H9 (cell line): ENCODE measurements at regions not wholly inside any gene's neighbourhood (a gene's known extent, or its start where the extent isn't known, plus 50 kb on each side); places are given as distances from the start of the nearest gene placed in this dataset.

Source experiments
- DNase-seq: peaks from one replicate; pipeline ENCODE4 v3.0.0-alpha.2; 2017
- H2AFZ ChIP-seq: one replicate; pipeline ENCODE4 v1.6.1; 2013; ENCODE audit warnings: mild to moderate bottlenecking, low read length, control low read depth, moderate library complexity
- H2AK5ac ChIP-seq: 2 replicates; pipeline ENCODE4 v1.6.1; 2013; ENCODE audit warnings: low read length, control low read depth, mixed read lengths; ENCODE audit not compliant: insufficient read length
- H2BK120ac ChIP-seq: one replicate; pipeline ENCODE4 v1.6.1; 2013; ENCODE audit warnings: low read depth, mild to moderate bottlenecking, low read length, control low read depth, inconsistent platforms; ENCODE audit not compliant: poor library complexity, severe bottlenecking
- H2BK12ac ChIP-seq: 2 replicates; pipeline ENCODE4 v1.6.1; 2013; ENCODE audit warnings: low read length, control low read depth, mixed read lengths, low read depth; ENCODE audit not compliant: insufficient read length
- H2BK15ac ChIP-seq: 2 replicates; pipeline ENCODE4 v1.6.1; 2013; ENCODE audit warnings: low read depth, low read length, control low read depth
- H2BK20ac ChIP-seq: one replicate; pipeline ENCODE4 v1.6.1; 2013; ENCODE audit warnings: low read depth, mild to moderate bottlenecking, low read length, control low read depth, inconsistent platforms; ENCODE audit not compliant: poor library complexity, severe bottlenecking
- H2BK5ac ChIP-seq: 2 replicates; pipeline ENCODE4 v1.6.1; 2013; ENCODE audit warnings: low read length, control low read depth, mixed read lengths; ENCODE audit not compliant: insufficient read length
- H3K14ac ChIP-seq: 2 replicates; pipeline ENCODE4 v1.6.1; 2013; ENCODE audit warnings: low read length, control low read depth; ENCODE audit not compliant: insufficient read depth
- H3K18ac ChIP-seq: 2 replicates; pipeline ENCODE4 v1.6.1; 2013; ENCODE audit warnings: low read depth, mild to moderate bottlenecking, mixed read lengths, low read length, control low read depth; ENCODE audit not compliant: insufficient read length
- H3K23ac ChIP-seq: 2 replicates; pipeline ENCODE4 v1.6.1; 2013; ENCODE audit warnings: low read length, control low read depth, mixed read lengths, low read depth; ENCODE audit not compliant: insufficient read length
- H3K23me2 ChIP-seq: 2 replicates; pipeline ENCODE4 v1.6.1; 2013; ENCODE audit warnings: low read depth, mild to moderate bottlenecking, mixed read lengths, low read length, control low read depth; ENCODE audit not compliant: insufficient read length, poor library complexity, severe bottlenecking
- H3K27ac ChIP-seq: 2 replicates; pipeline ENCODE4 v1.5.1; 2013; ENCODE audit warnings: low read length, control low read depth, mixed read lengths, low read depth; ENCODE audit not compliant: insufficient read length
- H3K27me3 ChIP-seq: 2 replicates; pipeline ENCODE4 v1.6.1; 2013; ENCODE audit warnings: low read length, control low read depth, inconsistent platforms; ENCODE audit not compliant: insufficient read depth
- H3K4ac ChIP-seq: 2 replicates; pipeline ENCODE4 v1.6.1; 2013; ENCODE audit warnings: low read depth, mild to moderate bottlenecking, control low read depth, inconsistent platforms, low read length, moderate library complexity
- H3K4me1 ChIP-seq: 2 replicates; pipeline ENCODE4 v1.6.1; 2013; ENCODE audit warnings: low read length, control low read depth, inconsistent platforms; ENCODE audit not compliant: insufficient read depth
- H3K4me2 ChIP-seq: 2 replicates; pipeline ENCODE4 v1.6.1; 2013; ENCODE audit warnings: low read length, control low read depth, mixed read lengths; ENCODE audit not compliant: insufficient read length, insufficient read depth
- H3K56ac ChIP-seq: 2 replicates; pipeline ENCODE4 v1.6.1; 2013; ENCODE audit warnings: low read depth, mild to moderate bottlenecking, mixed read lengths, low read length, control low read depth; ENCODE audit not compliant: insufficient read length
- H3K79me1 ChIP-seq: 2 replicates; pipeline ENCODE4 v1.6.1; 2013; ENCODE audit warnings: low read depth, mild to moderate bottlenecking, moderate library complexity, low read length, control low read depth, inconsistent platforms; ENCODE audit not compliant: insufficient read depth, poor library complexity, severe bottlenecking
- H3K79me2 ChIP-seq: 2 replicates; pipeline ENCODE4 v1.6.1; 2013; ENCODE audit warnings: low read length, control low read depth, inconsistent platforms; ENCODE audit not compliant: insufficient read depth
- H3K9ac ChIP-seq: 2 replicates; pipeline ENCODE4 v1.6.1; 2013; ENCODE audit warnings: low read length, control low read depth, mixed read lengths; ENCODE audit not compliant: insufficient read length; ENCODE audit errors: extremely low read depth
- H3K9me3 ChIP-seq: one replicate; pipeline ENCODE4 v1.6.1; 2013; ENCODE audit warnings: low read depth, low read length, inconsistent platforms; ENCODE audit not compliant: control insufficient read depth
- H3T11ph ChIP-seq: one replicate; pipeline ENCODE4 v1.6.1; 2013; ENCODE audit warnings: mild to moderate bottlenecking, low read length, control low read depth, inconsistent platforms
- H4K20me1 ChIP-seq: one replicate; pipeline ENCODE4 v1.6.1; 2013; ENCODE audit not compliant: control insufficient read depth, insufficient read length, insufficient read depth
- H4K5ac ChIP-seq: 2 replicates; pipeline ENCODE4 v1.6.1; 2013; ENCODE audit warnings: low read depth, mild to moderate bottlenecking, mixed read lengths, low read length, control low read depth; ENCODE audit not compliant: insufficient read length
- H4K8ac ChIP-seq: replicated peaks from 2 replicates; pipeline ENCODE4 v1.6.1; 2013; ENCODE audit warnings: low read length, control low read depth, mixed read lengths, low read depth; ENCODE audit not compliant: insufficient read length
- H4K91ac ChIP-seq: 2 replicates; pipeline ENCODE4 v1.6.1; 2013; ENCODE audit warnings: low read depth, mild to moderate bottlenecking, moderate library complexity, mixed read lengths, low read length, control low read depth; ENCODE audit not compliant: insufficient read length
- H3K27ac Mint-ChIP-seq, 3 experiments: 2 replicates in 2 of 3; 3 replicates in 1 of 3; pipeline ENCODE4 v1.8.0; 2020 to 2021; ENCODE audit warnings: mixed read lengths in 3 of 3, mild to moderate bottlenecking in 1 of 3, moderate library complexity in 1 of 3
- H3K27me3 Mint-ChIP-seq: 2 replicates; pipeline ENCODE4 v1.8.0; 2021; ENCODE audit warnings: low read depth, mild to moderate bottlenecking, moderate library complexity, mixed read lengths
- H3K36me3 Mint-ChIP-seq, 3 experiments: 2 replicates in 2 of 3; 3 replicates in 1 of 3; pipeline ENCODE4 v1.8.0; 2020 to 2021; ENCODE audit warnings: low read depth in 3 of 3, mixed read lengths in 3 of 3; ENCODE audit not compliant: insufficient read depth in 1 of 3
- H3K4me1 Mint-ChIP-seq, 2 experiments: 2 replicates each; pipeline ENCODE4 v1.8.0; 2020; ENCODE audit warnings: mixed read lengths in 2 of 2
- H3K4me3 Mint-ChIP-seq, 2 experiments: 2 replicates in 1 of 2; 3 replicates in 1 of 2; pipeline ENCODE4 v1.8.0; 2020 to 2021; ENCODE audit warnings: mild to moderate bottlenecking in 2 of 2, mixed read lengths in 2 of 2, moderate library complexity in 1 of 2
- H3K9me3 Mint-ChIP-seq, 2 experiments: 2 replicates in 1 of 2; 3 replicates in 1 of 2; pipeline ENCODE4 v1.8.0; 2020; ENCODE audit warnings: mild to moderate bottlenecking in 2 of 2, mixed read lengths in 2 of 2, moderate library complexity in 1 of 2
- WGBS: extraction: QIAGEN DNeasy Blood & Tissue Kit; methylation state at CpG from one replicate; pipeline ENCODE4 v1.1.7; 2013; ENCODE audit warnings: missing lambda C conversion rate, low lambda C conversion rate, mixed read lengths; ENCODE audit not compliant: insufficient read length; ENCODE audit errors: extremely low coverage; 5-methylcytosine and 5-hydroxymethylcytosine counted together
- TF ChIP-seq, protein P1 (sequence below): fragments of 200-600 bp; sonication (generic); conservative IDR thresholded peaks from 3 replicates; pipeline ENCODE4 v1.8.0; 2021; ENCODE audit warnings: antibody characterized with exemption, mild to moderate bottlenecking

DNA sequence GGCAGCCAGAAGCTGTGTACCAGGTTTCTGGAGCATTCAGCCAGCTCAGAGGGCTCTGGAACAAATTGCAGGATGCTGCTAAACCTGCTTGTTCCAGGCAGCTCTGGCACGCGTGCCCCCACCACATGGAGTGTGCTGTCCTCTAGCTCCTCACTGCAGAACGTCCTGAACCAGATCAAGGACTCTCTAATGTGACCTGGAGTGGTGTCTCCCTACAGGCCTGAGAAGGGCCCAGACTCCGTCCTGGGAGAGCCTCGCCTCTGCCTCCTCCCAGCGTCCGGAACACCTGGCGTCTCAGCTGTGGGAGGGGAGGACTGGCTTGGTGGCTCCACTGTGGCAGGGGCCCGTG, 115.6 kb upstream of the GPC1 start:
- no peak overlapping the region for H3T11ph ChIP-seq
- H3K4ac ChIP-seq = no peak overlapping the region
- H2AK5ac ChIP-seq = no peak overlapping the region
- H3K23ac ChIP-seq = no peak overlapping the region
- H3K4me1 ChIP-seq = no peaks in the 10 kb centered on the region
- H3K14ac ChIP-seq = 0 out of 2 replicates have a peak overlapping the region, but pooled peaks have one; percentile 44
- TF ChIP-seq, protein P1, sequence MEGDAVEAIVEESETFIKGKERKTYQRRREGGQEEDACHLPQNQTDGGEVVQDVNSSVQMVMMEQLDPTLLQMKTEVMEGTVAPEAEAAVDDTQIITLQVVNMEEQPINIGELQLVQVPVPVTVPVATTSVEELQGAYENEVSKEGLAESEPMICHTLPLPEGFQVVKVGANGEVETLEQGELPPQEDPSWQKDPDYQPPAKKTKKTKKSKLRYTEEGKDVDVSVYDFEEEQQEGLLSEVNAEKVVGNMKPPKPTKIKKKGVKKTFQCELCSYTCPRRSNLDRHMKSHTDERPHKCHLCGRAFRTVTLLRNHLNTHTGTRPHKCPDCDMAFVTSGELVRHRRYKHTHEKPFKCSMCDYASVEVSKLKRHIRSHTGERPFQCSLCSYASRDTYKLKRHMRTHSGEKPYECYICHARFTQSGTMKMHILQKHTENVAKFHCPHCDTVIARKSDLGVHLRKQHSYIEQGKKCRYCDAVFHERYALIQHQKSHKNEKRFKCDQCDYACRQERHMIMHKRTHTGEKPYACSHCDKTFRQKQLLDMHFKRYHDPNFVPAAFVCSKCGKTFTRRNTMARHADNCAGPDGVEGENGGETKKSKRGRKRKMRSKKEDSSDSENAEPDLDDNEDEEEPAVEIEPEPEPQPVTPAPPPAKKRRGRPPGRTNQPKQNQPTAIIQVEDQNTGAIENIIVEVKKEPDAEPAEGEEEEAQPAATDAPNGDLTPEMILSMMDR = no peak
- H3K27ac ChIP-seq = no peak overlapping the region
- H3K27me3 Mint-ChIP-seq = peaks cover 10% of the 10 kb centered on the region
- H3K36me3 Mint-ChIP-seq = no peaks in the 10 kb centered on the region
- no peak overlapping the region for H3K9ac ChIP-seq
- no peaks in the 10 kb centered on the region for H4K20me1 ChIP-seq
- no peak overlapping the region for H2BK5ac ChIP-seq
- H4K5ac ChIP-seq = no peak overlapping the region
- H3K9me3 Mint-ChIP-seq = no peaks in the 10 kb centered on the region; a peak in 1 of 5 replicates
- no peak overlapping the region for H3K18ac ChIP-seq
- no peak overlapping the region for H2BK12ac ChIP-seq
- no peak for DNase-seq
- no peak overlapping the region for H2BK15ac ChIP-seq
- no peak overlapping the region for H3K56ac ChIP-seq
- H3K4me3 Mint-ChIP-seq = no peak overlapping the region
- no peaks in the 10 kb centered on the region for H3K23me2 ChIP-seq
- H3K79me1 ChIP-seq = no peaks in the 10 kb centered on the region
- H3K79me2 ChIP-seq = no peaks in the 10 kb centered on the region
- H3K27me3 ChIP-seq = no peaks in the 10 kb centered on the region
- H3K4me1 Mint-ChIP-seq = peaks cover 7 to 14% of the 10 kb centered on the region in 2 experiments
- no peak overlapping the region for H2AFZ ChIP-seq
- no peak overlapping the region for H2BK20ac ChIP-seq
- no peak overlapping the region for H4K91ac ChIP-seq
- no peak overlapping the region for H3K27ac Mint-ChIP-seq
- no peak overlapping the region for H4K8ac ChIP-seq
- H3K9me3 ChIP-seq = no peaks in the 10 kb centered on the region
- H2BK120ac ChIP-seq = no peak overlapping the region
- H3K4me2 ChIP-seq = no peak overlapping the region
- WGBS = no CpG with 5 or more reads among the region's 9 CpGs
